SH-SY5Y (cell line): ENCODE measurements at regions not wholly inside any gene's neighbourhood (a gene's known extent, or its start where the extent isn't known, plus 50 kb on each side); places are given as distances from the start of the nearest gene placed in this dataset.

Source experiments
- GATA2 ChIP-seq: IDR thresholded peaks from 2 replicates; pipeline ENCODE4 v1.6.1; 2011; ENCODE audit warnings: mild to moderate bottlenecking, low read depth, low read length
- GATA3 ChIP-seq: IDR thresholded peaks from 2 replicates; pipeline ENCODE4 v1.6.1; 2011; ENCODE audit warnings: low read depth, mild to moderate bottlenecking, low read length, moderate library complexity

GRCh38 chr16:52827456-52827855 is 225.2 kb downstream of the CHD9NB start:
- TF ChIP-seq GATA2, result no peak
- no peak for TF ChIP-seq GATA3
